Spleen (tissue), 11 donors: ENCODE measurements at regions not wholly inside any gene's neighbourhood (a gene's known extent, or its start where the extent isn't known, plus 50 kb on each side); places are given as distances from the start of the nearest gene placed in this dataset.

Experiments
- DNase-seq: peaks from one replicate; pipeline ENCODE4 v3.0.0-alpha.2; 2020
- H3K27ac ChIP-seq, 8 donors: fragments of 200-600 bp; sonication (generic) in 7 of 8; 1 replicate in 4 of 8; 2 replicates in 4 of 8; pipeline versions ENCODE4 v1.5.0 to v1.8.0; 2016 to 2021; ENCODE audit warnings: inconsistent platforms in 4 of 8, mild to moderate bottlenecking in 4 of 8, moderate library complexity in 1 of 8
- H3K27me3 ChIP-seq, 7 donors: fragments of 200-600 bp; sonication (generic) in 6 of 7; replicated peaks in 1 of 7; 1 replicate in 4 of 7; 2 replicates in 3 of 7; pipeline versions ENCODE4 v1.5.0 to v1.8.0; 2016 to 2021; ENCODE audit warnings: inconsistent platforms in 3 of 7, mild to moderate bottlenecking in 1 of 7
- H3K36me3 ChIP-seq, 6 donors: fragments of 200-600 bp; sonication (generic) in 5 of 6; 1 replicate in 4 of 6; 2 replicates in 2 of 6; pipeline versions ENCODE4 v1.5.0 to v1.8.0; 2016 to 2021; ENCODE audit warnings: inconsistent platforms in 2 of 6
- H3K4me1 ChIP-seq, 6 donors: fragments of 200-600 bp; sonication (generic) in 5 of 6; 1 replicate in 3 of 6; 2 replicates in 3 of 6; pipeline versions ENCODE4 v1.5.0 to v1.8.0; 2016 to 2021; ENCODE audit warnings: inconsistent platforms in 3 of 6
- H3K4me3 ChIP-seq, 8 donors: fragments of 200-600 bp; sonication (generic) in 7 of 8; 1 replicate in 4 of 8; 2 replicates in 4 of 8; pipeline versions ENCODE4 v1.5.0 to v1.8.0; 2016 to 2021; ENCODE audit warnings: inconsistent platforms in 4 of 8, mild to moderate bottlenecking in 4 of 8, moderate library complexity in 2 of 8
- H3K9me3 ChIP-seq, 8 donors: fragments of 200-600 bp; sonication (generic) in 7 of 8; 1 replicate in 4 of 8; 2 replicates in 4 of 8; pipeline versions ENCODE4 v1.5.0 to v1.8.0; 2016 to 2021; ENCODE audit warnings: inconsistent platforms in 4 of 8
- CTCF ChIP-seq, 11 experiments: fragments of 200-600 bp in 7 of 11; fragments of 450-650 bp in 4 of 11; sonication (generic) in 4 of 11; IDR thresholded peaks in 8 of 11; conservative IDR thresholded peaks in 3 of 11; 1 replicate in 7 of 11; 2 replicates in 4 of 11; pipeline versions ENCODE4 v1.4.0 to v1.8.0; 2016 to 2021; ENCODE audit warnings: antibody characterized with exemption in 11 of 11, inconsistent platforms in 4 of 11, mild to moderate bottlenecking in 1 of 11
- POLR2A ChIP-seq, 3 donors: fragments of 450-650 bp; IDR thresholded peaks; one replicate each; pipeline ENCODE4 v1.5.1; 2017; ENCODE audit warnings: antibody characterized with exemption in 3 of 3, mild to moderate bottlenecking in 1 of 3
- POLR2AphosphoS5 ChIP-seq, 3 donors: sonication (generic); formaldehyde crosslinking; IDR thresholded peaks; one replicate each; pipeline ENCODE4 v1.5.1; 2017; ENCODE audit warnings: antibody characterized with exemption in 3 of 3
- WGBS, 5 donors: extraction: QIAGEN DNeasy Blood & Tissue Kit in 3 of 5; methylation state at CpG; one replicate each; pipeline versions ENCODE4 v1.1.5 to v1.1.7; 2013 to 2018; 5-methylcytosine and 5-hydroxymethylcytosine counted together
- intact Hi-C: fragments of 100-400 bp; cut with DNase I; formaldehyde crosslinking; loops from one replicate; pipeline ENCODE4 v1.15.0; 2023; ENCODE audit warnings: low total_unique reads
- donor health status: healthy with polysubstance abuse.
- donor health status: DM: no; HTN: no; CAD: no; lungs with moderate emphysema.
- donor health status: DM: no; HTN: no; CAD: no.
- donor health status: Bipolar disorder and iron deficiency.
- donor health status: healthy.
- donor health status: DM: no; HTN: no; CAD: no.
- donor health status: DM: yes; HTN: yes; CAD: no.

GRCh38 chr1:9419369-9420041, 119.8 kb upstream of the SLC25A33 start:
- Histone ChIP-seq H3K4me1 (peaks cover 0 to 71% (median 4%) of the 10 kb centered on the region in 6 donors), H3K4me3 (no peak overlapping the region), H3K9me3 (no peaks in the 10 kb centered on the region), H3K36me3 (no peaks in the 10 kb centered on the region), H3K27ac (no peak overlapping the region), H3K27me3 (peaks cover 0 to 34% (median 0%) of the 10 kb centered on the region in 7 donors)
- 83 to 90% (median 87%) methylated on average over 7 to 8 of the region's 8 CpGs for WGBS, 5 donors
- intact Hi-C loops, result no loop called here
- no peak for TF ChIP-seq POLR2A (IDR thresholded peaks at IDR 0.05)
- no peak for TF ChIP-seq POLR2AphosphoS5 (IDR thresholded peaks at IDR 0.05)
- TF ChIP-seq CTCF (IDR thresholded peaks at IDR 0.05 in 8 of 11, conservative IDR thresholded peaks at IDR 0.05 in 3 of 11), result no peak
- DNase-seq, result no peak

- 67 to 81% (median 78%) methylated on average over 5 of the region's 5 CpGs for WGBS, 5 donors
- Histone ChIP-seq H3K27ac (no peak overlapping the region), H3K27me3 (peaks cover 0 to 34% (median 0%) of the 10 kb centered on the region in 7 donors), H3K4me3 (no peak overlapping the region), H3K9me3 (no peaks in the 10 kb centered on the region), H3K36me3 (no peaks in the 10 kb centered on the region), H3K4me1 (peaks cover 9 to 78% (median 15%) of the 10 kb centered on the region in 6 donors)
- DNase-seq, result no peak
- TF ChIP-seq POLR2A (IDR thresholded peaks at IDR 0.05), result no peak
- no peak for TF ChIP-seq POLR2AphosphoS5 (IDR thresholded peaks at IDR 0.05)
- no peak for TF ChIP-seq CTCF (IDR thresholded peaks at IDR 0.05 in 8 of 11, conservative IDR thresholded peaks at IDR 0.05 in 3 of 11)
- intact Hi-C loops, result no loop called here
Measured at GRCh38 chr1:9420835-9421532, 118.3 kb upstream of the SLC25A33 start.

- H3K36me3 ChIP-seq, result no peaks in the 10 kb centered on the region
- 57 to 66% (median 62%) methylated on average over 5 of the region's 5 CpGs for whole genome bisulfite sequencing, 5 donors
- no peak overlapping the region for H3K4me3 ChIP-seq
- H3K9me3 ChIP-seq, result no peaks in the 10 kb centered on the region
- H3K27ac ChIP-seq, result no peak overlapping the region
- H3K27me3 ChIP-seq, result peaks cover 0 to 34% (median 0%) of the 10 kb centered on the region in 7 donors
- intact Hi-C loops, result no loop called here
- H3K4me1 ChIP-seq, result peaks cover 12 to 80% (median 20%) of the 10 kb centered on the region in 6 donors
- TF ChIP-seq CTCF (IDR thresholded peaks at IDR 0.05 in 8 of 11, conservative IDR thresholded peaks at IDR 0.05 in 3 of 11), result no peak
- no peak for TF ChIP-seq POLR2A (IDR thresholded peaks at IDR 0.05)
- TF ChIP-seq POLR2AphosphoS5 (IDR thresholded peaks at IDR 0.05), result no peak
- DNase-seq, result no peak
Measured at GRCh38 chr1:9421533-9421873, 117.8 kb upstream of the SLC25A33 start.

GRCh38 chr1:9422321-9422720, 116.9 kb upstream of the SLC25A33 start:
- intact Hi-C loops, result no loop called here
- WGBS, 5 donors, result 88 to 96% (median 93%) methylated on average over 12 to 14 of the region's 14 CpGs
- Histone ChIP-seq H3K36me3 (no peaks in the 10 kb centered on the region), H3K9me3 (no peaks in the 10 kb centered on the region), H3K4me3 (no peak overlapping the region), H3K27ac (no peak overlapping the region), H3K4me1 (peaks cover 17 to 80% (median 28%) of the 10 kb centered on the region in 6 donors), H3K27me3 (peaks cover 0 to 34% (median 0%) of the 10 kb centered on the region in 7 donors)
- TF ChIP-seq POLR2A (IDR thresholded peaks at IDR 0.05) (no peak), POLR2AphosphoS5 (IDR thresholded peaks at IDR 0.05) (no peak), CTCF (IDR thresholded peaks at IDR 0.05 in 8 of 11, conservative IDR thresholded peaks at IDR 0.05 in 3 of 11) (no peak)
- DNase-seq, result no peak
